ENCODE measurements at regions not wholly inside any gene's neighbourhood (a gene's known extent, or its start where the extent isn't known, plus 50 kb on each side); places are given as distances from the start of the nearest gene placed in this dataset.

DNA sequence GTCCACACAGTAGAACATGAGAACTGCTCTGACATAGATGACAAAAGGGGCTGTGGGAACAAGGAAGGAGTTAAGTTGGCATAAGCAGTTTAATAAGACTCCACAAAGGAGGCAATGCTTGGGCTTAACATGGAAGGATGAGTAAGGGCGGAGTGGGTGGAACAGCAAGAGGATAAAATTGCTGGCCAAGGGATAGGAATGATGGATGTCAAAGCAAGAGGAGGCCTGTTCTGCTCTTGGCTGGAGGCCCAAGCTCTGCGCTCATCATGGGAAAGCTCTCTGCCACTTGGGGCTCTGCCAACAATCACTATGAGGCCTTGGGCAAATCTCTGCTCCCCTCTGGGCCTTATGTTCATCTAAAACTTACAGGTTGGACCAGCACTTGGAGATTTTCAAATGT lies 98.3 kb upstream of the CAMK1G start:
- H3K9me3 ChIP-seq (ENCODE audit: severe bottlenecking), result no peaks in the 10 kb centered on the region
- H3K27me3 ChIP-seq (ENCODE audit: insufficient read depth, low read depth, severe bottlenecking), result peaks cover 81% of the 10 kb centered on the region
- TF ChIP-seq CTCF (IDR thresholded peaks at IDR 0.05; ENCODE audit: low read depth, low read length), result no peak
- H3K27ac ChIP-seq, result no peak overlapping the region
- DNase-seq, result no peak
- no peaks in the 10 kb centered on the region for H3K36me3 ChIP-seq
- H3K4me3 ChIP-seq (ENCODE audit: low read depth, low read length), result no peak overlapping the region

GRCh38 chr1:209485751-209486150 lies 97.8 kb upstream of the CAMK1G start:
- DNase-seq, result no peak
- H3K36me3 ChIP-seq, result no peaks in the 10 kb centered on the region
- H3K27ac ChIP-seq, result no peak overlapping the region
- no peak for TF ChIP-seq CTCF (IDR thresholded peaks at IDR 0.05; ENCODE audit: low read depth, low read length)
- peaks cover 81% of the 10 kb centered on the region for H3K27me3 ChIP-seq (ENCODE audit: insufficient read depth, low read depth, severe bottlenecking)
- H3K9me3 ChIP-seq (ENCODE audit: severe bottlenecking), result no peaks in the 10 kb centered on the region
- no peak overlapping the region for H3K4me3 ChIP-seq (ENCODE audit: low read depth, low read length)

DNA sequence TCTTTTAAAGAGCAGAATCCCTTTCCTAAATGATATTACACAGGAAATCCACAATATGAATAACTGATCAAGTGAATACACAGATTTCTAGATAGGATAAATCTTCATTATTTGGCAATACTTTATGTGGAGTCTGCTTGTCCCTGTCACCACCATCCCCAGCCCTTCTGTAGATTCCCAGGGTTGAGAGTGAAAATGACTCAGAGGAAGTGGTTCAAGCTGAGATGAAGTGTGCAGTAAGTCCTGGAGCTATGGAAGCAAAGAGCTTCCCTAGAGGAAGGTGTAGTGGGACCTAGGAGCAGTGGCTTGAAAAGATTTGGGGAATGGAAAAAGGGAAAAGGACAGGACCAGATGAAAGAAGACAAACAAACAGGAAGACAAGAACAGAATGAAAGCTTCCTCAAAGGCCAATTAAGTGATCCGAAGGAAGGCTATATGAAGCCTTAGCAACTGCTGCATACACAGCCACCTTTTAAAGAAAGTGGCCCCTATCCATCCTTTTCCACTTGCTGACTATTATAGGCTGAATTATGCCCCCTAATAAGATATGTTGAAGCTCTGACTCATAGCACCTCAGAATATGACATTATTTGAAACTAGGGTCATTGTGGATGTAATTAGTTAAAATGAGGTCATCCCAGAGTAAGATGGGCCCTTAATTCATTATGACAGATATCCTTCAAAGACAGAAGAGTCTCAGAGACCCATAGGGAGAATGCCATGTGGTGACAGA lies 96.5 kb upstream of the CAMK1G start:
- no peak for DNase-seq
- Histone ChIP-seq H3K27ac (no peak overlapping the region), H3K36me3 (no peaks in the 10 kb centered on the region), H3K9me3 (ENCODE audit: severe bottlenecking) (no peaks in the 10 kb centered on the region), H3K27me3 (ENCODE audit: insufficient read depth, low read depth, severe bottlenecking) (peaks cover 81% of the 10 kb centered on the region), H3K4me3 (ENCODE audit: low read depth, low read length) (no peak overlapping the region)
- TF ChIP-seq CTCF (IDR thresholded peaks at IDR 0.05; ENCODE audit: low read depth, low read length), result no peak

DNA sequence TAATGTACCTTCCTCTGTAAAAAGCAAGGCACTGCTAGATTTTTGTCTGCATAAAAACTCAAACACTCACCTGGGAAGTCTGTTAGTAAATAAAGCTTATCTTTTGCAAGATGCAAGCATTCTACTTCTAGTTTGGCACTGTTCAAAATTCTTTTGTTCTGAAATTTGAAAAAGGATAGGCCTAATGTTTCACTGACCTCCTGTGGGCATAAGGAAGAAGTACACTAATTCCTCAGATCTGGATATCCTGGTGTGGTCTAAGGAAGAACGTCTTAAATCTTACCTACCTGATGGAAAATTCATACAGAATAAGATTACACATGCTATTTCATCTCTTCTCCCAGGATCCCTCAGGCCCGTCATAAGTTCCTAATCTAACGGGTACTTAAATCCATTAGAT lies 93.5 kb upstream of the CAMK1G start:
- Histone ChIP-seq H3K27me3 (ENCODE audit: insufficient read depth, low read depth, severe bottlenecking) (peaks cover 90% of the 10 kb centered on the region), H3K4me3 (ENCODE audit: low read depth, low read length) (no peak overlapping the region), H3K27ac (no peak overlapping the region), H3K9me3 (ENCODE audit: severe bottlenecking) (peaks cover under 1% of the 10 kb centered on the region), H3K36me3 (no peaks in the 10 kb centered on the region)
- DNase-seq, result no peak
- 0 out of 2 replicates have a peak, but pooled peaks have one; percentile 2 for TF ChIP-seq CTCF (IDR thresholded peaks at IDR 0.05; ENCODE audit: low read depth, low read length)

GRCh38 chr1:209491031-209491430 lies 92.5 kb upstream of the CAMK1G start:
- Histone ChIP-seq H3K4me3 (ENCODE audit: low read depth, low read length) (no peak overlapping the region), H3K9me3 (ENCODE audit: severe bottlenecking) (peaks cover 3% of the 10 kb centered on the region), H3K27me3 (ENCODE audit: insufficient read depth, low read depth, severe bottlenecking) (peaks cover 90% of the 10 kb centered on the region), H3K27ac (no peak overlapping the region), H3K36me3 (no peaks in the 10 kb centered on the region)
- TF ChIP-seq CTCF (IDR thresholded peaks at IDR 0.05; ENCODE audit: low read depth, low read length), result no peak
- DNase-seq, result no peak

GRCh38 chr1:209491496-209491895 lies 92.0 kb upstream of the CAMK1G start:
- H3K27me3 ChIP-seq (ENCODE audit: insufficient read depth, low read depth, severe bottlenecking), result peaks cover 88% of the 10 kb centered on the region
- no peak for DNase-seq
- H3K27ac ChIP-seq, result no peak overlapping the region
- TF ChIP-seq CTCF (IDR thresholded peaks at IDR 0.05; ENCODE audit: low read depth, low read length), result no peak
- peaks cover 3% of the 10 kb centered on the region for H3K9me3 ChIP-seq (ENCODE audit: severe bottlenecking)
- no peaks in the 10 kb centered on the region for H3K36me3 ChIP-seq
- no peak overlapping the region for H3K4me3 ChIP-seq (ENCODE audit: low read depth, low read length)

All from WERI-Rb-1 (cell line).